ENCODE measurements at regions not wholly inside any gene's neighbourhood (a gene's known extent, or its start where the extent isn't known, plus 50 kb on each side); places are given as distances from the start of the nearest gene placed in this dataset.

DNA sequence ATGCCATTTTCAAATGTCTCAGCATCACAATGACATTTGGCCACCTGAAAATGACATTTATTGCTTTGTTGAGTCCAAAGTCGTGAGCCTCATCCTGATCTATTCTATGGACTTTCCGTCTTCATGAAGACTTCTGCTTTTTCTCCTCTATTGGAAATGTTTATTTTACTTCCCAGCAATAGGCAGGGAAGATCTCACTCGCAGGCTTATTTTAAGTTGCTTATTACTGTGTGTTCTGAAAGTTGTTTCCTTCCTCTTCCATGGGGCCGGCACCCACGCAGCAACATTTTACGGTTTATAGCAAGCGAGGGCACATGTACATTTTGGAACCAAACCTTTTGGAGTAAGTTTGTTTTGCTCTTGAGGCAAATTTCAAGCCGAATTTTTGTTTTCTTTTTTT is 221.0 kb upstream of the KLF6 start:
- Histone ChIP-seq H3K27me3 (ENCODE audit: low read depth) (no peaks in the 10 kb centered on the region), H3K9me3 (no peaks in the 10 kb centered on the region; the same call in 1 of the 2 replicates), H3K4me3 (no peak overlapping the region), H3K36me3 (replicated peaks) (no peaks in the 10 kb centered on the region), H3K4me1 (no peaks in the 10 kb centered on the region)
- no peak for DNase-seq (ENCODE audit: low spot score in 2 of 2)
- in situ Hi-C loops (cut with MboI; ENCODE audit: low sequenced_read_pairs) = no loop called here

GRCh38 chr10:4004990-4005389 is 220.0 kb upstream of the KLF6 start:
- H3K4me1 ChIP-seq = no peaks in the 10 kb centered on the region
- no peak for DNase-seq (ENCODE audit: low spot score in 2 of 2)
- H3K9me3 ChIP-seq = no peaks in the 10 kb centered on the region; the same call in 1 of the 2 replicates
- no peaks in the 10 kb centered on the region for H3K27me3 ChIP-seq (ENCODE audit: low read depth)
- no peak overlapping the region for H3K4me3 ChIP-seq
- no peaks in the 10 kb centered on the region for H3K36me3 ChIP-seq (replicated peaks)
- in situ Hi-C loops (cut with MboI; ENCODE audit: low sequenced_read_pairs) = no loop called here

DNA sequence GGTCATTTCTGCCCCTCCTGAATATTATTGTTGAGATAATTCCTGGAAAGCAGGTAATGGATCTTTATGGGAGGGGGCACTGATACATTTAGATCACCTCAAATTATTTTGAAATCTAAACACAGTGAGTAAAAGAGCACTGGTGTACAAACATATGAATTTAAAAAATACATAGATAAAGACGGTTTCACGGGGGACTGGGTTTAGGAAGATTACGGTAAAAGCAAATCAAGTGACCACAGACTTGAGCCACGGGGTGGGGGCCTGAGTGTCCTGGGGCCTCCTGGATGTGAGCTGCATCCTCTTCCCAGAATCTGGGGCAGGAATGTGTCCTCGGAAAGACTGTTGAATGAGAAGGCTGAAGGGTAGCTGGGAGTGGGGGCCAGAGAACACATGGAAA is 219.1 kb upstream of the KLF6 start:
- no peak for DNase-seq (ENCODE audit: low spot score in 2 of 2)
- in situ Hi-C loops (cut with MboI; ENCODE audit: low sequenced_read_pairs) = no loop called here
- Histone ChIP-seq H3K9me3 (no peaks in the 10 kb centered on the region; the same call in 1 of the 2 replicates), H3K27me3 (ENCODE audit: low read depth) (no peaks in the 10 kb centered on the region), H3K4me3 (no peak overlapping the region), H3K4me1 (no peaks in the 10 kb centered on the region), H3K36me3 (replicated peaks) (no peaks in the 10 kb centered on the region)

- Histone ChIP-seq H3K9me3 (no peaks in the 10 kb centered on the region; the same call in 1 of the 2 replicates), H3K36me3 (replicated peaks) (no peaks in the 10 kb centered on the region), H3K4me3 (no peak overlapping the region), H3K4me1 (no peaks in the 10 kb centered on the region), H3K27me3 (ENCODE audit: low read depth) (no peaks in the 10 kb centered on the region)
- DNase-seq (ENCODE audit: low spot score in 2 of 2) = no peak
- in situ Hi-C loops (cut with MboI; ENCODE audit: low sequenced_read_pairs) = no loop called here
Measured at GRCh38 chr10:4003348-4003973, 218.5 kb upstream of the KLF6 start.

GRCh38 chr10:4001811-4002210 is 216.8 kb upstream of the KLF6 start:
- in situ Hi-C loops (cut with MboI; ENCODE audit: low sequenced_read_pairs) = no loop called here
- Histone ChIP-seq H3K4me1 (no peaks in the 10 kb centered on the region), H3K9me3 (no peaks in the 10 kb centered on the region; the same call in 1 of the 2 replicates), H3K27me3 (ENCODE audit: low read depth) (no peaks in the 10 kb centered on the region), H3K36me3 (replicated peaks) (no peaks in the 10 kb centered on the region), H3K4me3 (no peak overlapping the region)
- DNase-seq (ENCODE audit: low spot score in 2 of 2) = no peak

- H3K9me3 ChIP-seq = no peaks in the 10 kb centered on the region; the same call in 1 of the 2 replicates
- H3K27me3 ChIP-seq (ENCODE audit: low read depth) = no peaks in the 10 kb centered on the region
- H3K4me3 ChIP-seq = no peak overlapping the region
- H3K36me3 ChIP-seq (replicated peaks) = no peaks in the 10 kb centered on the region
- no peaks in the 10 kb centered on the region for H3K4me1 ChIP-seq
- in situ Hi-C loops (cut with MboI; ENCODE audit: low sequenced_read_pairs) = no loop called here
- DNase-seq (ENCODE audit: low spot score in 2 of 2) = no peak
Measured at GRCh38 chr10:3999642-4000041, 214.6 kb upstream of the KLF6 start.

DNA sequence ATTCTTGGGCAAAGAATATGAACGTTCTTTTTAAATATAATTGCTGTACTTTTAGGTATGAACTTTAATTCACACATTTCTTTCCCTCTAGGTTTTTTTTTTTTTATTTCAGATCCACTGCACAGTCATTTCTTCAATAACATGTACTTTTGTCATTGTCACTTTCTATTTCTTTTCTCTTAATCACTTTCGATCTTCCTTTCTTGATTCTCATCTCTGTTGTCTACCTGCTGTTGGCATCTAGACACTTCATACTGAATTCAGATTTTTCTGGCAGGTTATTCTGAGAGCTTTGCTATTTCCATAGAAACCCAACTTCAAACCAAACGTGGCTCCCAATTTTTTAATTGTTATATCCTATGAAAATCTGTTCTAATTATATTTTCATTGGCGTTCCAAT is 211.7 kb upstream of the KLF6 start:
- Histone ChIP-seq H3K27me3 (ENCODE audit: low read depth) (no peaks in the 10 kb centered on the region), H3K4me3 (no peak overlapping the region), H3K4me1 (no peaks in the 10 kb centered on the region), H3K9me3 (no peaks in the 10 kb centered on the region; the same call in 1 of the 2 replicates), H3K36me3 (replicated peaks) (no peaks in the 10 kb centered on the region)
- in situ Hi-C loops (cut with MboI; ENCODE audit: low sequenced_read_pairs) = no loop called here
- DNase-seq (ENCODE audit: low spot score in 2 of 2) = no peak

DNA sequence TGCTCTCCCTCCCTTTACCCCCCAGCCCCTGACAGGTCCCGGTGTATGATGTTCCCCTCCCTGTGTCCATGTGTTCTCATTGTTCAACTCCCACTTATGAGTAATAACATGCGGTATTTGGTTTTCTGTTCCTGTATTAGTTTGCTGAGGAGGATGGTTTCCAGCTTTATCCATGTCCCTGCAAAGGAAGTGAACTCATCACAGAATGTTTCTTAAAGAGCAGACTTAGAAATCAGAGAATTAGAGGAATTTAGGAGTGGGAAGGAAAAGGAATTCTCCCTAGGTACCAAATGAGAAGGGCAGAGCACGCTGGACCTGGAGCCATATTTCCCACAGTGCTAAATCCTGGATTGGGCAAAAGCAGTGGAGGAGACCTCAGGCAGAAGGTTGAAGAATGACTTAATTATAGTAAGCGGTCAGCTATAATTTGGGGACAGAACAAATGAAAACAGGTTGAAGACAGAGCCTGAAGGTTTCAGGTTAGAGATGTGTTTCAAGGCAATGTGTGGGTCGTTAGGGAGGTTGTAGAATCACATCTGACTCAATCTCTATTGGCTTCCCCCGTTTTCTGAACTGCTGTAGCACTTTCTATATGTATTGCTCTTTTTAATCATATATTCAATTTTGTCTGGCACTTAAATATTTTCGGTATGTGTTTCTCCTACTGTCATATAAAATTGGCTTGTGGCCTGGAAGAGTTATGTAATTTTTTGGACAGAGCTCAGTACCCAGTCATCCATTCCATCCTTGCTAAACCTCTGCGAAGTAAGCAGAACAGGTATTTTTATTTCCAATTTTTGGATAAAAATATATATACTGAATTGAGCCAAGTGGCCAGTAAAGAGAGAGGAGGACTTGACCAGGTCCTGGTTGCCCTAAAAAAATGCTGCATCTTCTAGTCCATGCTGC is 210.5 kb upstream of the KLF6 start:
- no peaks in the 10 kb centered on the region for H3K27me3 ChIP-seq (ENCODE audit: low read depth)
- H3K9me3 ChIP-seq = no peaks in the 10 kb centered on the region
- DNase-seq (ENCODE audit: low spot score in 2 of 2) = no peak
- in situ Hi-C loops (cut with MboI; ENCODE audit: low sequenced_read_pairs) = no loop called here
- no peaks in the 10 kb centered on the region for H3K4me1 ChIP-seq
- no peak overlapping the region for H3K4me3 ChIP-seq
- H3K36me3 ChIP-seq (replicated peaks) = no peaks in the 10 kb centered on the region

GRCh38 chr10:3992382-3993178 is 207.6 kb upstream of the KLF6 start:
- no peak for DNase-seq (ENCODE audit: low spot score in 2 of 2)
- in situ Hi-C loops (cut with MboI; ENCODE audit: low sequenced_read_pairs) = no loop called here
- no peaks in the 10 kb centered on the region for H3K36me3 ChIP-seq (replicated peaks)
- H3K27me3 ChIP-seq (ENCODE audit: low read depth) = no peaks in the 10 kb centered on the region
- no peak overlapping the region for H3K4me3 ChIP-seq
- H3K9me3 ChIP-seq = no peaks in the 10 kb centered on the region
- H3K4me1 ChIP-seq = no peaks in the 10 kb centered on the region

GRCh38 chr10:3990307-3990706 is 205.3 kb upstream of the KLF6 start:
- no peaks in the 10 kb centered on the region for H3K36me3 ChIP-seq (replicated peaks)
- in situ Hi-C loops (cut with MboI; ENCODE audit: low sequenced_read_pairs) = no loop called here
- H3K9me3 ChIP-seq = no peaks in the 10 kb centered on the region
- no peaks in the 10 kb centered on the region for H3K27me3 ChIP-seq (ENCODE audit: low read depth)
- H3K4me1 ChIP-seq = no peaks in the 10 kb centered on the region
- H3K4me3 ChIP-seq = no peak overlapping the region
- no peak for DNase-seq (ENCODE audit: low spot score in 2 of 2)

DNA sequence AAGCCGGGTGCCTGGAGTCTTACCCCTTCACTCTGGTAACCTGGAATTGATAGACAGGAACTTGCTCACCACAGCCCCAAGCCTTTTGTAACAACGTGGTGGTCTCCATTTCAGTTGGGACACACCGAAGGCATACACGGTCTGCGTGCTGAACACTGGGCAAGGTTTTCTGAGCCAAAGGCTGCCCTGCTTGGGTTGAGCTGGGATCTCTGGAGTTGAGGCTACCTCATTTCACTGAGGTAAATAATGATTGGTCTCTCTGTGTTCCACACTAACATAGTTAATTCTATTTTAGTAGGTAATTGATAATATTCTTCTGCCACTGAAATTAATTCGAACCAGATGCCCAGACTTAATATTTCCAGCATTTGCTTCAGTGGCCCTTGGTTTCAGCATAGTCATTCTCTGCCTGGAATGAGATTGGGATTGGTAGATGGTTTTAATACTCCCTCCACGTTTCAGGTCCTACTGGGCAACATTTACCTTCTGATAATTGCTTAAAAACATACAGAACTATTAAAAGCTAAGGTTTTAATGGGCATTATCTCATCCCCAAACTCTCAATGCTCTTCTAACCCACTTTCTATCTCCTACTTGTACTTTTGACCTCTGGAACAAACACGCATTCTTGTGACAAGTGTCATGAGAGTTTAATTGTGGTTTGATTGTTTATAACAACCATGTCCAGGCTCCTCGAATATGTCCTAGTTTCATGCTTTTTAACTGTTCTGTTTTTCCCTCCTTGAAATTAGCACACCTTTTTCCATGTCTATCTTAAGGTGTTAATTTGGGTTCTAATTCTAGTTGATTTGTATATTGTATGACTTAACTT is 202.3 kb upstream of the KLF6 start:
- H3K9me3 ChIP-seq = no peaks in the 10 kb centered on the region; the same call in 1 of the 2 replicates
- no peaks in the 10 kb centered on the region for H3K36me3 ChIP-seq (replicated peaks)
- no peak overlapping the region for H3K4me3 ChIP-seq
- no peak for DNase-seq (ENCODE audit: low spot score in 2 of 2)
- in situ Hi-C loops (cut with MboI; ENCODE audit: low sequenced_read_pairs) = no loop called here
- H3K4me1 ChIP-seq = no peaks in the 10 kb centered on the region
- no peaks in the 10 kb centered on the region for H3K27me3 ChIP-seq (ENCODE audit: low read depth)

DNA sequence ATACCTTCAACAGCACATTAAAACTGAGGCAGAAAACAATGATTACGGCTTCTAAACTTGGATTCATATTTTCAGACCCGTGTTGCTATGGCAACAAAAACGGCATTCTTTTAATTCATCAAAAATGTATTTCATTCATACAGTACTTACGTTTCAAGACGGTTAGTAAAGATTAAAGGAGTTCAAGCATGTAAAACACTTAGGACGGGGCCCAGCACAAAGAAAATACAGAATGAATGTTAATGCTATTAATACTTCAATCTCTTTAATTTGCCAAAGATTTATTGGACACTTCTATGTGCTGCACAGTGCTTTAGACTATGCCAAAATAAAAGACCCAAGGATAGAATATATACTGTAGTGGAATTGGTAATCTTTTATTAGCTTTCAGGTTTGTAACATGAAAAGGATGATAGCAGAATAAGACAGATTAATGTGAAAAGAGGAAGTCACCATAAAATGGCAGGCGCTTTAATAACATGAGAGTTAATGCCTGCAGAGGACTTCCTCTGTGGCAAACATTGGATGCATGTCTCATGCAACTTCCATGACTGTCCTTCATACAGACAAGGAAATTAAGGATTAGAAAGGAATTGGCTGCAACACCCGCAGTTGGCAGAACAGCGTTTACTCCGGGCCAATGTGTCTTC is 201.6 kb upstream of the KLF6 start:
- Histone ChIP-seq H3K4me3 (no peak overlapping the region), H3K36me3 (replicated peaks) (no peaks in the 10 kb centered on the region), H3K4me1 (no peaks in the 10 kb centered on the region), H3K27me3 (ENCODE audit: low read depth) (no peaks in the 10 kb centered on the region), H3K9me3 (no peaks in the 10 kb centered on the region; the same call in 1 of the 2 replicates)
- no peak for DNase-seq (ENCODE audit: low spot score in 2 of 2)
- in situ Hi-C loops (cut with MboI; ENCODE audit: low sequenced_read_pairs) = no loop called here

All from HAP-1 (cell line).